ENCODE measurements at regions not wholly inside any gene's neighbourhood (a gene's known extent, or its start where the extent isn't known, plus 50 kb on each side); places are given as distances from the start of the nearest gene placed in this dataset.

- Histone ChIP-seq H3K9me3 (ENCODE audit: control insufficient read depth in 1 of 2, insufficient read depth in 1 of 2, low read depth in 1 of 2, low read length in 2 of 2) (no peaks in the 10 kb centered on the region), H4K20me1 (ENCODE audit: insufficient read depth) (no peaks in the 10 kb centered on the region), H2AFZ (ENCODE audit: low read depth, low read length, poor library complexity, severe bottlenecking) (no peak overlapping the region), H3K4me1 (ENCODE audit: control insufficient read depth in 1 of 2, insufficient read depth in 2 of 2, low read length in 2 of 2) (peaks cover 0 to 13% of the 10 kb centered on the region in 2 experiments; a peak in 2 of 4 replicates), H3K79me2 (ENCODE audit: insufficient read depth, low read length) (no peaks in the 10 kb centered on the region), H3K9me2 (ENCODE audit: insufficient read depth) (no peaks in the 10 kb centered on the region), H3K4me3 (replicated peaks in 1 of 2; ENCODE audit: low read depth in 1 of 2, low read length in 2 of 2) (no peak overlapping the region), H3K27ac (ENCODE audit: low read depth, low read length) (no peak overlapping the region), H3K4me2 (ENCODE audit: low read length) (no peak overlapping the region), H3K9ac (ENCODE audit: low read length) (no peak overlapping the region), H3K27me3 (ENCODE audit: insufficient read depth, low read length) (no peaks in the 10 kb centered on the region), H3K36me3 (ENCODE audit: control insufficient read depth in 1 of 2, insufficient read depth in 2 of 2, low read length in 2 of 2) (no peaks in the 10 kb centered on the region)
- CTCF ChIA-PET = no interaction called here
- DNase-seq (ENCODE audit: low read depth, low spot score) = no peak
- RAD21 ChIA-PET (ENCODE audit: low non-redundant PET in 1 of 2, low total read pairs in 2 of 2, uncharacterized antibody in 2 of 2, unreplicated experiment in 2 of 2) = no interaction called here
- ATAC-seq = no peak
- intact Hi-C loops (cut with micrococcal nuclease) = no loop called here
- POLR2A ChIA-PET = no interaction called here
- no TSS peak for BruUV-seq (replicated peaks)
- no peak for TF ChIP-seq ATF3 (IDR thresholded peaks at IDR 0.05)
- no peak for TF ChIP-seq CTCF (IDR thresholded peaks at IDR 0.05 in 2 of 3, conservative IDR thresholded peaks at IDR 0.05 in 1 of 3; ENCODE audit: borderline replicate concordance in 1 of 3, insufficient read depth in 1 of 3, low read depth in 2 of 3, low read length in 2 of 3)
- no peak for TF ChIP-seq EZH2phosphoT487 (IDR thresholded peaks at IDR 0.05; ENCODE audit: borderline replicate concordance)
- TF ChIP-seq TCF7L2 (IDR thresholded peaks at IDR 0.05; ENCODE audit: borderline replicate concordance, extremely low read depth, insufficient read depth, insufficient read length) = no peak
Observed at GRCh38 chr1:29959356-29959755, 723.0 kb downstream of the PTPRU start.

DNA sequence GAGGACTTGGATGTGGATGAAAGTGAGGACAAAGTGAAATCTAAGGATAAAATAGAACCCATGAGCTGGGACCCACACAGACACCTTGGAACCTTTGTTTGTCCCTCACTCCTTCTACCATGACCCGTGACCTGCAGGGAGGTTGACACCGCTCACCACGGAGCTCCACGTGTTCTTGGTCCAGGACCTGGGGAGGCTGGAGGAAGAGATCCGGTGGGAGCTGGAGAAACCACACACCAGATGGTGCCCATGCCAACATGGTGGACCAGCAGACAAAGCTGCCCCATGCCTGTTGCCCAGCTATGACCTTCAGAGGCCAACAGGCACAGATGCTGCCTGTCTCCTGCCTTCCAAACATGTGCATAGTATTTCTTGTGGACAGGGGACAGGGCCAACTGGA, 721.9 kb downstream of the PTPRU start:
- no peaks in the 10 kb centered on the region for H3K9me3 ChIP-seq (ENCODE audit: control insufficient read depth in 1 of 2, insufficient read depth in 1 of 2, low read depth in 1 of 2, low read length in 2 of 2)
- H3K27me3 ChIP-seq (ENCODE audit: insufficient read depth, low read length) = peaks cover 10% of the 10 kb centered on the region; the same call in 1 of the 2 replicates
- ChIA-PET POLR2A (no interaction called here), CTCF (no interaction called here), RAD21 (ENCODE audit: low non-redundant PET in 1 of 2, low total read pairs in 2 of 2, uncharacterized antibody in 2 of 2, unreplicated experiment in 2 of 2) (no interaction called here)
- no peaks in the 10 kb centered on the region for H3K79me2 ChIP-seq (ENCODE audit: insufficient read depth, low read length)
- no peak overlapping the region for H3K9ac ChIP-seq (ENCODE audit: low read length)
- H3K4me2 ChIP-seq (ENCODE audit: low read length) = no peak overlapping the region
- H2AFZ ChIP-seq (ENCODE audit: low read depth, low read length, poor library complexity, severe bottlenecking) = no peak overlapping the region
- peaks cover 0 to 10% of the 10 kb centered on the region in 2 experiments; a peak in 2 of 4 replicates for H3K4me1 ChIP-seq (ENCODE audit: control insufficient read depth in 1 of 2, insufficient read depth in 2 of 2, low read length in 2 of 2)
- no peaks in the 10 kb centered on the region for H4K20me1 ChIP-seq (ENCODE audit: insufficient read depth)
- H3K4me3 ChIP-seq (replicated peaks in 1 of 2; ENCODE audit: low read depth in 1 of 2, low read length in 2 of 2) = no peak overlapping the region
- TF ChIP-seq YY1 (IDR thresholded peaks at IDR 0.05; ENCODE audit: extremely low read depth, insufficient replicate concordance, low read depth, low read length) (no peak), SRF (IDR thresholded peaks at IDR 0.05; ENCODE audit: low read depth) (no peak)
- DNase-seq (ENCODE audit: low read depth, low spot score) (no peak), ATAC-seq (no peak)
- intact Hi-C loops (cut with micrococcal nuclease) = no loop called here
- H3K27ac ChIP-seq (ENCODE audit: low read depth, low read length) = no peak overlapping the region
- no peaks in the 10 kb centered on the region for H3K36me3 ChIP-seq (ENCODE audit: control insufficient read depth in 1 of 2, insufficient read depth in 2 of 2, low read length in 2 of 2)
- no peaks in the 10 kb centered on the region for H3K9me2 ChIP-seq (ENCODE audit: insufficient read depth)
- BruUV-seq (replicated peaks) = no TSS peak

Data from HCT116 (cell line).